AG09309 (cell line): ENCODE measurements at regions not wholly inside any gene's neighbourhood (a gene's known extent, or its start where the extent isn't known, plus 50 kb on each side); places are given as distances from the start of the nearest gene placed in this dataset.

ENCODE experiments used
- DNase-seq: peaks from one replicate; pipeline ENCODE4 v3.0.0-alpha.2; 2010; ENCODE audit warnings: low read depth
- H3K4me3 ChIP-seq: 2 replicates; pipeline ENCODE4 v1.5.1; 2011; ENCODE audit warnings: mild to moderate bottlenecking, low read depth, low read length, moderate library complexity; ENCODE audit not compliant: control insufficient read depth
- TF ChIP-seq, protein P1 (sequence below): IDR thresholded peaks from 2 replicates; pipeline ENCODE4 v1.5.1; 2011; ENCODE audit warnings: mild to moderate bottlenecking, low read depth, low read length, inconsistent platforms; ENCODE audit not compliant: insufficient read depth, control insufficient read depth; ENCODE audit errors: missing control alignments

DNA sequence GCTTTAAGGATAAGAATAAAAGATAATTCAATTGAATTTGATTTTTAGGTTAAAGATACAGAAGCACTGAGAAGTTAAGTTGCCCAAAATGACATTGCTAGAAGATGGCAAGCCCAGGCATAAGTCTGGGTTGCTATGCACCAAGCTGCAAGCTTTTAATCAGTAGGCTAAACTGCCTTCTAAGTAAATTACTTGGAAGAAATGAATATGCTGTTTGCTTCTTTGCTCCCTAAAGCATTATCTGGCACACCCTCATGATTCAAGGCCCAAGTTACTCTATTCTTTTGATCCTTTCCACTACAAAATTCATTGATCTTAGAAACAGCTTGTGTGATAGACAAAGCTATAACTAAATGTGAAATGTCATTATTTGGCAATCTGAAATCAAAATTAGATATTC, 1991.1 kb downstream of the ARAP2 start:
- no peak for DNase-seq
- TF ChIP-seq, protein P1, sequence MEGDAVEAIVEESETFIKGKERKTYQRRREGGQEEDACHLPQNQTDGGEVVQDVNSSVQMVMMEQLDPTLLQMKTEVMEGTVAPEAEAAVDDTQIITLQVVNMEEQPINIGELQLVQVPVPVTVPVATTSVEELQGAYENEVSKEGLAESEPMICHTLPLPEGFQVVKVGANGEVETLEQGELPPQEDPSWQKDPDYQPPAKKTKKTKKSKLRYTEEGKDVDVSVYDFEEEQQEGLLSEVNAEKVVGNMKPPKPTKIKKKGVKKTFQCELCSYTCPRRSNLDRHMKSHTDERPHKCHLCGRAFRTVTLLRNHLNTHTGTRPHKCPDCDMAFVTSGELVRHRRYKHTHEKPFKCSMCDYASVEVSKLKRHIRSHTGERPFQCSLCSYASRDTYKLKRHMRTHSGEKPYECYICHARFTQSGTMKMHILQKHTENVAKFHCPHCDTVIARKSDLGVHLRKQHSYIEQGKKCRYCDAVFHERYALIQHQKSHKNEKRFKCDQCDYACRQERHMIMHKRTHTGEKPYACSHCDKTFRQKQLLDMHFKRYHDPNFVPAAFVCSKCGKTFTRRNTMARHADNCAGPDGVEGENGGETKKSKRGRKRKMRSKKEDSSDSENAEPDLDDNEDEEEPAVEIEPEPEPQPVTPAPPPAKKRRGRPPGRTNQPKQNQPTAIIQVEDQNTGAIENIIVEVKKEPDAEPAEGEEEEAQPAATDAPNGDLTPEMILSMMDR, result no peak
- H3K4me3 ChIP-seq, result no peak overlapping the region

DNA sequence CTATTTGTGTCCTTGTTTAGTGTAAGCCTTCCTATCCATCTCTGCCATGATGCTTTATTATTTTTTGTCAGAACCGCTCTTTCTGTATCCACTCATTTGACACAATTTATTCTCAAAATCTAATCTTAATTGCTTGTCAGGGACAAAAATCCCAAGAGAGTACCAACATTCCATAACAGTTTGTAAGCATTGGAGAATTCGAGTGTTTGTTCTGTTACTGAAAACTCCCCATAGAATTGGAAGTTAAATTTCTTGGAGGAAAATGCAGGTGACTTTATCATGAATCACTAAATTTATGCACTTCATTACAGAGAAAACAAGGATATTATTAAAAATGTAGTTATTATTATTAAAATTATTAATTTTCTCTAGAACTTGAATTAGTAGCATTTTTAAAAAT, 1986.1 kb downstream of the ARAP2 start:
- TF ChIP-seq, protein P1, result no peak
- no peak for DNase-seq
- H3K4me3 ChIP-seq, result no peak overlapping the region

GRCh38 chr4:34261799-34262314, 1982.5 kb downstream of the ARAP2 start:
- TF ChIP-seq, protein P1, result no peak
- DNase-seq, result no peak
- no peak overlapping the region for H3K4me3 ChIP-seq

GRCh38 chr4:34269613-34270012, 1974.7 kb downstream of the ARAP2 start:
- H3K4me3 ChIP-seq, result no peak overlapping the region
- TF ChIP-seq, protein P1, result no peak
- DNase-seq, result no peak

- DNase-seq, result no peak
- TF ChIP-seq, protein P1, result no peak
Observed at GRCh38 chr4:34271479-34272355, 1972.6 kb downstream of the ARAP2 start.

DNA sequence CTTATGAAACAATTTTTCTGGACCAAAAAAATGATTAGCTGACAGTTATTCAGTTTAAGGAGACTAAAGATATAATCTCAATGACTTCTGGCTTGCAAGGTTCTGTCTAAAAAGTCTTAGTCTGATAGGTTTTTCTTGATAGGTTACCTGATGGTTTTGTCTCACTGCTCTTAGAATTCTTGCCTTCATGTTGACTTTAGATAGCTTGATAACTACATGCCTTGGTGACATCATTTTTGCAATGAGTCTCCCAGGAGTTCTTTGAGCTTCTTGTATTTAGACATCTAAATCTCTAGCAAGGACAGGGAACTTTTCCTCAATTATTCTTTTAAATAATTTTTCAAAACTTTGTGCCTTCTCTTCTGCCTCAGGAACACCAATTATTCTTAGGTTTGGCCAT, 1965.3 kb downstream of the ARAP2 start:
- no peak overlapping the region for H3K4me3 ChIP-seq
- TF ChIP-seq, protein P1, result no peak
- no peak for DNase-seq

More at GRCh38 chr4:34271479-34272355, 1972.6 kb downstream of the ARAP2 start:
- no peak overlapping the region for H3K4me3 ChIP-seq
